PC-3 (cell line): ENCODE measurements at regions not wholly inside any gene's neighbourhood (a gene's known extent, or its start where the extent isn't known, plus 50 kb on each side); places are given as distances from the start of the nearest gene placed in this dataset.

Source experiments
- CTCF ChIP-seq: fragments of 300-600 bp; sonication (generic); conservative IDR thresholded peaks from 2 replicates; pipeline ENCODE4 v1.5.1; 2017; ENCODE audit warnings: antibody characterized with exemption, low read depth, mild to moderate bottlenecking, low read length
- EZH2 ChIP-seq: fragments of 300-600 bp; sonication (generic); IDR thresholded peaks from one replicate; pipeline ENCODE4 v1.6.1; 2017; ENCODE audit warnings: antibody characterized with exemption, mild to moderate bottlenecking, low read length; ENCODE audit not compliant: unreplicated experiment
- EZH2phosphoT487 ChIP-seq: fragments of 300-600 bp; sonication (generic); IDR thresholded peaks from 2 replicates; pipeline ENCODE4 v1.6.1; 2018; ENCODE audit warnings: mild to moderate bottlenecking, antibody characterized with exemption, low read length, borderline replicate concordance

GRCh38 chr10:101280511-101280910, 51.2 kb upstream of the LBX1 start:
- no peak for TF ChIP-seq CTCF
- TF ChIP-seq EZH2 = no peak
- no peak for TF ChIP-seq EZH2phosphoT487
